GM18861 (cell line): ENCODE measurements at regions not wholly inside any gene's neighbourhood (a gene's known extent, or its start where the extent isn't known, plus 50 kb on each side); places are given as distances from the start of the nearest gene placed in this dataset.
"Not testable (repeated sequence)": the region's sequence is repeated elsewhere in the genome, so short reads cannot be mapped to it uniquely, and the experiment has no call there.

ENCODE experiments used
- ATAC-seq: cut with Tn5 transposase; IDR thresholded peaks from one replicate; pipeline ENCODE4 v1.9.1; 2021; ENCODE audit not compliant: unreplicated experiment

GRCh38 chr10:36026656-36027390 is 384.7 kb upstream of the FZD8 start:
- ATAC-seq: no peak

GRCh38 chr10:36026081-36026480 is 384.0 kb upstream of the FZD8 start:
- no peak for ATAC-seq

- no peak for ATAC-seq
Measured at GRCh38 chr10:36023939-36024338, 381.8 kb upstream of the FZD8 start.

GRCh38 chr10:36021096-36021495 is 379.0 kb upstream of the FZD8 start:
- no peak for ATAC-seq

GRCh38 chr10:36019749-36020148 is 377.7 kb upstream of the FZD8 start:
- no peak for ATAC-seq

- ATAC-seq: no peak
Measured at GRCh38 chr10:36018996-36019395, 376.9 kb upstream of the FZD8 start.

- no peak for ATAC-seq
Measured at GRCh38 chr10:36017137-36017536, 375.0 kb upstream of the FZD8 start.

- no peak for ATAC-seq
Measured at GRCh38 chr10:36007369-36007768, 365.3 kb upstream of the FZD8 start.

- ATAC-seq: no peak
Measured at GRCh38 chr10:36003688-36004087, 361.6 kb upstream of the FZD8 start.

GRCh38 chr10:36003031-36003600 is 361.0 kb upstream of the FZD8 start:
- no peak for ATAC-seq

- ATAC-seq: no peak
Measured at GRCh38 chr10:36002445-36002844, 360.3 kb upstream of the FZD8 start.

- ATAC-seq: not testable (repeated sequence)
Measured at GRCh38 chr10:36000754-36001153, 358.7 kb upstream of the FZD8 start.

GRCh38 chr10:35998026-35998425 is 355.9 kb upstream of the FZD8 start:
- ATAC-seq: no peak

- no peak for ATAC-seq
Measured at GRCh38 chr10:35995485-35995884, 353.4 kb upstream of the FZD8 start.

GRCh38 chr10:35993591-35994515 is 351.8 kb upstream of the FZD8 start:
- ATAC-seq: no peak

GRCh38 chr10:35992107-35992506 is 350.0 kb upstream of the FZD8 start:
- ATAC-seq: no peak

- ATAC-seq: no peak
Measured at GRCh38 chr10:35986756-35987502, 344.8 kb upstream of the FZD8 start.

- no peak for ATAC-seq
Measured at GRCh38 chr10:35979116-35979515, 337.0 kb upstream of the FZD8 start.

- ATAC-seq: not testable (repeated sequence)
Measured at GRCh38 chr10:35973912-35974591, 332.0 kb upstream of the FZD8 start.

- no peak for ATAC-seq
Measured at GRCh38 chr10:35972275-35972674, 330.2 kb upstream of the FZD8 start.

- no peak for ATAC-seq
Measured at GRCh38 chr10:35971397-35971796, 329.3 kb upstream of the FZD8 start.
